Tibial nerve (tissue), 4 donors: ENCODE measurements at regions not wholly inside any gene's neighbourhood (a gene's known extent, or its start where the extent isn't known, plus 50 kb on each side); places are given as distances from the start of the nearest gene placed in this dataset.

Experiments
- CTCF ChIP-seq, 5 experiments: fragments of 200-600 bp in 3 of 5; fragments of 450-650 bp in 2 of 5; sonication (generic) in 3 of 5; IDR thresholded peaks; one replicate each; pipeline ENCODE4 v1.5.1; 2016 to 2019; ENCODE audit warnings: antibody characterized with exemption in 5 of 5, mild to moderate bottlenecking in 3 of 5, moderate library complexity in 2 of 5
- EP300 ChIP-seq, 2 donors: sonication (generic); formaldehyde crosslinking; IDR thresholded peaks; one replicate each; pipeline ENCODE4 v1.6.1; 2017; ENCODE audit warnings: antibody characterized with exemption in 2 of 2, mild to moderate bottlenecking in 1 of 2
- POLR2A ChIP-seq, 2 donors: fragments of 450-650 bp; IDR thresholded peaks; one replicate each; pipeline ENCODE4 v1.6.1; 2017; ENCODE audit warnings: antibody characterized with exemption in 2 of 2, mild to moderate bottlenecking in 2 of 2, moderate library complexity in 2 of 2

GRCh38 chr17:77493901-77494663 is 353.3 kb downstream of the SEC14L1 start:
- no peak for TF ChIP-seq CTCF (IDR thresholded peaks at IDR 0.05)
- TF ChIP-seq EP300 (IDR thresholded peaks at IDR 0.05) = no peak
- TF ChIP-seq POLR2A (IDR thresholded peaks at IDR 0.05) = no peak
